ENCODE measurements at regions not wholly inside any gene's neighbourhood (a gene's known extent, or its start where the extent isn't known, plus 50 kb on each side); places are given as distances from the start of the nearest gene placed in this dataset.

DNA sequence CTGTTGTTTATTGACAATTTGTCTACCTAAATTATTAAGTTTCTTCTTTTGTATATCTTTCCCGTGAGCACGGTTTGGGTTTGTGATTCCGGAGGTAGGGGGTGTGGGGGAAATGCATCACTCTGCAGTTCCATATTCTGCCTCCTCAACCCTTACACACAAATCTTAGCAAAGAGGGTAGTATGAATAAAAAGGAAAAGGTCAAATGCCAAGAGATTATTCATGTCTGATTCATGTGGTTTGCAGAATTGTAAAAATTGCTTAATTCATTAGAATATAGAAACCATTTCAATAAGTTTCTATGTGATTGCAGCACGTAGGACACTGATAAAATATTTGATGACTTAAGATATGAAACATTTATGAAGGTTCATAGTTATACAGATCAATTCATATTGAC lies 601.9 kb downstream of the SEMA5A start:
- H2AK5ac ChIP-seq (ENCODE audit: low read depth, low read length), result no peak overlapping the region
- H2BK20ac ChIP-seq (ENCODE audit: low read length), result no peak overlapping the region
- no peak overlapping the region for H4K5ac ChIP-seq (ENCODE audit: insufficient read length, low read depth, low read length)
- no peak for FAIRE-seq
- H3K18ac ChIP-seq (ENCODE audit: extremely low read depth, low read length), result no peak overlapping the region
- no peak overlapping the region for H3K4ac ChIP-seq (replicated peaks; ENCODE audit: insufficient read length, low read depth, low read length)
- no peak overlapping the region for H3K9ac ChIP-seq (replicated peaks in 1 of 4; ENCODE audit: extremely low read depth in 1 of 4, low read depth in 3 of 4, low read length in 3 of 4)
- H3K56ac ChIP-seq (replicated peaks; ENCODE audit: insufficient read length, low read depth, low read length), result no peak overlapping the region
- H3K27me3 ChIP-seq (replicated peaks in 1 of 4; ENCODE audit: control insufficient read depth in 3 of 4, extremely low read depth in 1 of 4, insufficient read depth in 3 of 4, low read length in 3 of 4), result no peaks in the 10 kb centered on the region
- H2AFZ ChIP-seq (ENCODE audit: low read length), result no peak overlapping the region
- H3K4me2 ChIP-seq (ENCODE audit: insufficient read depth in 1 of 2, low read depth in 2 of 2, low read length in 2 of 2), result no peak overlapping the region
- no peaks in the 10 kb centered on the region for H3K79me1 ChIP-seq (ENCODE audit: low read depth, low read length)
- no peaks in the 10 kb centered on the region for H4K20me1 ChIP-seq (replicated peaks in 1 of 2; ENCODE audit: control insufficient read depth in 1 of 2, insufficient read depth in 2 of 2, low read length in 2 of 2)
- no peaks in the 10 kb centered on the region for H3K23me2 ChIP-seq (ENCODE audit: low read depth, low read length)
- no peak overlapping the region for H3K27ac ChIP-seq (ENCODE audit: low read depth, low read length)
- H3K4me1 ChIP-seq (replicated peaks in 1 of 4; ENCODE audit: control insufficient read depth in 3 of 4, insufficient read depth in 4 of 4, low read length in 3 of 4), result no peaks in the 10 kb centered on the region
- no peak overlapping the region for H2BK5ac ChIP-seq (ENCODE audit: low read depth, low read length)
- peaks cover 0 to 5% of the 10 kb centered on the region in 2 experiments; a peak in 1 of 4 replicates for H3K9me3 ChIP-seq (ENCODE audit: insufficient read depth in 2 of 2, low read depth in 1 of 2, low read length in 1 of 2)
- H2BK120ac ChIP-seq (replicated peaks; ENCODE audit: low read depth, low read length), result no peak overlapping the region
- H3K14ac ChIP-seq (ENCODE audit: insufficient read length), result no peak overlapping the region
- H2BK12ac ChIP-seq (ENCODE audit: low read depth, low read length), result no peak overlapping the region
- H3K36me3 ChIP-seq (ENCODE audit: control insufficient read depth in 2 of 4, insufficient read depth in 4 of 4, low read length in 3 of 4), result no peaks in the 10 kb centered on the region
- 87% methylated on average over 4 of the region's 4 CpGs; no CpG with 5 or more reads in 1 of the 2 experiments for WGBS, 2 experiments (ENCODE audit: extremely low coverage in 1 of 2, insufficient coverage in 1 of 2, insufficient read length in 1 of 2, insufficient replicate concordance in 2 of 2, low coverage in 1 of 2, low lambda C conversion rate in 2 of 2, missing lambda C conversion rate in 1 of 2)
- H3K23ac ChIP-seq (ENCODE audit: insufficient read length), result no peak overlapping the region
- H3K79me2 ChIP-seq (ENCODE audit: control insufficient read depth in 1 of 2, insufficient read depth in 2 of 2, low read length in 2 of 2), result no peaks in the 10 kb centered on the region
- DNase-seq (ENCODE audit: low read depth in 1 of 2, low spot score in 2 of 2), result no peak
- no peak overlapping the region for H2BK15ac ChIP-seq (ENCODE audit: low read length)
- CTCF ChIA-PET (ENCODE audit: partially characterized antibody), result interaction anchor here (0.7 kb wide), 1 partner anchor 36 kb away, joined by 4 read pairs; no protein-coding TSS in a partner anchor
- H4K8ac ChIP-seq (ENCODE audit: extremely low read depth, insufficient read depth, low read length), result no peak overlapping the region
- no peak overlapping the region for H4K91ac ChIP-seq (replicated peaks; ENCODE audit: insufficient read length, low read length)
- H3K4me3 ChIP-seq (ENCODE audit: extremely low read depth in 1 of 4, insufficient read depth in 2 of 4, low read depth in 3 of 4, low read length in 4 of 4), result no peak overlapping the region
- POLR2A ChIA-PET (ENCODE audit: partially characterized antibody), result no interaction called here
- TF ChIP-seq CREB1 (IDR thresholded peaks at IDR 0.05), result no peak
- no peak for TF ChIP-seq ASH2L (IDR thresholded peaks at IDR 0.05; ENCODE audit: low read length)
- TF ChIP-seq, protein P1, sequence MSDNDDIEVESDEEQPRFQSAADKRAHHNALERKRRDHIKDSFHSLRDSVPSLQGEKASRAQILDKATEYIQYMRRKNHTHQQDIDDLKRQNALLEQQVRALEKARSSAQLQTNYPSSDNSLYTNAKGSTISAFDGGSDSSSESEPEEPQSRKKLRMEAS (IDR thresholded peaks at IDR 0.05), result no peak
- TF ChIP-seq, protein P2, sequence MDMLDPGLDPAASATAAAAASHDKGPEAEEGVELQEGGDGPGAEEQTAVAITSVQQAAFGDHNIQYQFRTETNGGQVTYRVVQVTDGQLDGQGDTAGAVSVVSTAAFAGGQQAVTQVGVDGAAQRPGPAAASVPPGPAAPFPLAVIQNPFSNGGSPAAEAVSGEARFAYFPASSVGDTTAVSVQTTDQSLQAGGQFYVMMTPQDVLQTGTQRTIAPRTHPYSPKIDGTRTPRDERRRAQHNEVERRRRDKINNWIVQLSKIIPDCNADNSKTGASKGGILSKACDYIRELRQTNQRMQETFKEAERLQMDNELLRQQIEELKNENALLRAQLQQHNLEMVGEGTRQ (IDR thresholded peaks at IDR 0.05; ENCODE audit: low read length), result no peak
- TF ChIP-seq RBBP5 (IDR thresholded peaks at IDR 0.05; ENCODE audit: borderline replicate concordance, low read depth, low read length), result no peak
- TF ChIP-seq SRF (IDR thresholded peaks at IDR 0.05; ENCODE audit: low read depth, low read length), result no peak
- TF ChIP-seq, protein P3, sequence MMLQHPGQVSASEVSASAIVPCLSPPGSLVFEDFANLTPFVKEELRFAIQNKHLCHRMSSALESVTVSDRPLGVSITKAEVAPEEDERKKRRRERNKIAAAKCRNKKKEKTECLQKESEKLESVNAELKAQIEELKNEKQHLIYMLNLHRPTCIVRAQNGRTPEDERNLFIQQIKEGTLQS (IDR thresholded peaks at IDR 0.05; ENCODE audit: insufficient read depth, low read depth, low read length), result no peak
- no peak for TF ChIP-seq TAF1 (IDR thresholded peaks at IDR 0.05; ENCODE audit: low read depth, low read length)
- TF ChIP-seq RXRA (IDR thresholded peaks at IDR 0.05; ENCODE audit: insufficient read depth, low read depth, low read length), result no peak
- TF ChIP-seq NANOG (IDR thresholded peaks at IDR 0.05; ENCODE audit: insufficient read depth, low read depth, low read length, poor library complexity, severe bottlenecking), result no peak
- TF ChIP-seq TCF12 (IDR thresholded peaks at IDR 0.05; ENCODE audit: low read depth, low read length), result no peak
- no peak for TF ChIP-seq CEBPB (IDR thresholded peaks at IDR 0.05; ENCODE audit: low read depth, low read length)
- no peak for TF ChIP-seq TAF7 (optimal IDR thresholded peaks at IDR 0.05; ENCODE audit: borderline replicate concordance, low read depth, low read length)

Measured in H1 (cell line).